ENCODE measurements at regions not wholly inside any gene's neighbourhood (a gene's known extent, or its start where the extent isn't known, plus 50 kb on each side); places are given as distances from the start of the nearest gene placed in this dataset.
"Not testable (repeated sequence)": the region's sequence is repeated elsewhere in the genome, so short reads cannot be mapped to it uniquely, and the experiment has no call there.

DNA sequence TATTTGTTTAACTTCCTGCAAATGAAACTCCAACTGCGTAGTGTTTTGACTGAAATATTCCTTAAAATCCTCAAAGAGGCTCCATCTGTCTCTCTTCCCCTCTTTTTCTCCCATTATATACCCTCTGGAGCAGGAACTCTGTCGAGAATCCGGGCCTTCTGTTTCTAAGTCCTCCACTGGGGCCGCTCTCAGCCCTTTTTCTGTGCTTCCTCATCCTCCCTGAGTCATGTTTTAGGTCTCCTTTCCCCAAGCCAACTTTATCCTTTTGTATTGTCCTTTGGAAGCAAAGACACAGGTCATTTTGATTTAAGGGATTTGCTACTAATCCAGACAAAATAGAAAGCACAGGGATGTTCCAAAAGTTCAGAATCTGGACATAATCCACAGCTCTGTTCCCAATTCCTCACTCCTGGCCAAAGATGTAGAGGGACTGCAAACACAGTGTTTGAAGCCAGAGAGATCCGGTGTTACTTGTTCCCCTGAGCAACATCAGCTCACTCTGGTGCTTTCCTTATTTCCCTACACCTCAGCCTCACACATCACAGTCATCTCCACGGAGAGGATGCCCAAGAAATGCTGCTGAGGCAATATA lies 131.0 kb upstream of the KLF3 start:
- ATAC-seq (ENCODE audit: low FRiP score) (no peak), DNase-seq (ENCODE audit: low spot score) (no peak)

GRCh38 chr4:38534344-38535045 lies 129.5 kb upstream of the KLF3 start:
- ATAC-seq (ENCODE audit: low FRiP score) (no peak), DNase-seq (ENCODE audit: low spot score) (no peak)
- TF ChIP-seq, protein P1, sequence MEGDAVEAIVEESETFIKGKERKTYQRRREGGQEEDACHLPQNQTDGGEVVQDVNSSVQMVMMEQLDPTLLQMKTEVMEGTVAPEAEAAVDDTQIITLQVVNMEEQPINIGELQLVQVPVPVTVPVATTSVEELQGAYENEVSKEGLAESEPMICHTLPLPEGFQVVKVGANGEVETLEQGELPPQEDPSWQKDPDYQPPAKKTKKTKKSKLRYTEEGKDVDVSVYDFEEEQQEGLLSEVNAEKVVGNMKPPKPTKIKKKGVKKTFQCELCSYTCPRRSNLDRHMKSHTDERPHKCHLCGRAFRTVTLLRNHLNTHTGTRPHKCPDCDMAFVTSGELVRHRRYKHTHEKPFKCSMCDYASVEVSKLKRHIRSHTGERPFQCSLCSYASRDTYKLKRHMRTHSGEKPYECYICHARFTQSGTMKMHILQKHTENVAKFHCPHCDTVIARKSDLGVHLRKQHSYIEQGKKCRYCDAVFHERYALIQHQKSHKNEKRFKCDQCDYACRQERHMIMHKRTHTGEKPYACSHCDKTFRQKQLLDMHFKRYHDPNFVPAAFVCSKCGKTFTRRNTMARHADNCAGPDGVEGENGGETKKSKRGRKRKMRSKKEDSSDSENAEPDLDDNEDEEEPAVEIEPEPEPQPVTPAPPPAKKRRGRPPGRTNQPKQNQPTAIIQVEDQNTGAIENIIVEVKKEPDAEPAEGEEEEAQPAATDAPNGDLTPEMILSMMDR (IDR thresholded peaks at IDR 0.05) = no peak

More for the DNA sequence above, 131.0 kb upstream of the KLF3 start:
- TF ChIP-seq, protein P1 (IDR thresholded peaks at IDR 0.05) = no peak

GRCh38 chr4:38535071-38535470 lies 128.9 kb upstream of the KLF3 start:
- not testable (repeated sequence) for ATAC-seq (ENCODE audit: low FRiP score)

GRCh38 chr4:38535717-38536116 lies 128.3 kb upstream of the KLF3 start:
- DNase-seq (ENCODE audit: low spot score) = no peak
- no peak for ATAC-seq (ENCODE audit: low FRiP score)
- TF ChIP-seq, protein P1 (IDR thresholded peaks at IDR 0.05) = no peak

More at GRCh38 chr4:38535071-38535470, 128.9 kb upstream of the KLF3 start:
- DNase-seq (ENCODE audit: low spot score) = not testable (repeated sequence)

DNA sequence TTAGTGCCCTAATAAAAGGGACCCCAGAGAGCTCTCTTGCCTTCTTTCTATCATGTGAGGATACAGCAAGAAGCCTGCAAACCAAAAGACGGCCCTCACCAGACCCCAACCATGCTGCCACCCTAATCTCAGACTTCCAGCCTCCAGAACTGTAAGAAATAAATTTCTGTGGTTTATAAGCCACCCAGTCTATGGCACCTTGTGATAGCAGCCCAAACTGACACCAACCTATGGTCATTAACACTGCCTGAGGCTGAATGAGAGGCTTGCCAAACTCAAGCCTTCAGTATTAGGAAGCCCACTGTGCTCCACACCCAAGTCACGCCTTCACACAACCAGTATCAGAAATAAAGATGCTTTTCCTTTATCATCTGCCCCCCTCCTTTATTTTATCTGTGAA lies 127.3 kb upstream of the KLF3 start:
- DNase-seq (ENCODE audit: low spot score) = no peak
- ATAC-seq (ENCODE audit: low FRiP score) = no peak
- TF ChIP-seq, protein P1 (IDR thresholded peaks at IDR 0.05) = no peak

DNA sequence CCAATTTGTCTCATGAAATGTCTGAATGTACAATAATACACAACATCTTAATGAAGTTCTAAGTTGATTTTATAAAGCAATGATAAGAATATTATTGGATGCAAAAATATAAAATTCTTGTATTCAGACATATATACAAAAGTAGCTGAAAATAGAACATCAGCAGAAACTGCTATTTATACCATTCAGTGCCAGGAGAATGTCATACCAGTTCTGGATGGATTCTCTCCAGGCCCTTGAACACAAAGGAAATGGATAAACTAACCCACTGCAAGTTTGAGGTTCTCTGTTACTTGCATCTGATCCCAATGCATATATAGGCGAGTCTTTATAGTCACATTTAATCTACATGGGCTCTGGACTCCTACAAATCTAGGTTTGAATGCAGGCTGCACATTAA lies 126.3 kb upstream of the KLF3 start:
- TF ChIP-seq, protein P1 (IDR thresholded peaks at IDR 0.05) = no peak
- ATAC-seq (ENCODE audit: low FRiP score) (no peak), DNase-seq (ENCODE audit: low spot score) (no peak)

DNA sequence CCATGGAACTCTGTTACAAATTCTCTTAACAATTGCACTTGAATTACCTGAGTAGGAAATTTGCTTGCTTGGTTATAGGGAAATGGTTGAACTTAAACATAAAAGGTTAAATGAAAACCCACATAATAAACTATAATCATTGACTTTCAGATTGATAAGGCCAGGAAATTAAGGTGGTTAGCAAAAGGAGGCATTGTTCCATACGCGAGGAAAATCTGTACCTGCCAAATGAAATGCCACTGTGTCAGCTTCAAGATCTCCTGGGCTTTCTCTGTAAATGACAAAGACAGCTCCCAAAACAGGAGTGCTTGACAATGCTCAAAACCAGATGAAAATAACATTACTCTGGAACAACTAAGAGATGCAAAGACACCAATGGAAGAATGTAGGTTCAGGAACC lies 125.5 kb upstream of the KLF3 start:
- no peak for ATAC-seq (ENCODE audit: low FRiP score)
- TF ChIP-seq, protein P1 (IDR thresholded peaks at IDR 0.05) = no peak

More for the DNA sequence above, 125.5 kb upstream of the KLF3 start:
- DNase-seq (ENCODE audit: low spot score) = no peak
